ENCODE measurements at regions not wholly inside any gene's neighbourhood (a gene's known extent, or its start where the extent isn't known, plus 50 kb on each side); places are given as distances from the start of the nearest gene placed in this dataset.

DNA sequence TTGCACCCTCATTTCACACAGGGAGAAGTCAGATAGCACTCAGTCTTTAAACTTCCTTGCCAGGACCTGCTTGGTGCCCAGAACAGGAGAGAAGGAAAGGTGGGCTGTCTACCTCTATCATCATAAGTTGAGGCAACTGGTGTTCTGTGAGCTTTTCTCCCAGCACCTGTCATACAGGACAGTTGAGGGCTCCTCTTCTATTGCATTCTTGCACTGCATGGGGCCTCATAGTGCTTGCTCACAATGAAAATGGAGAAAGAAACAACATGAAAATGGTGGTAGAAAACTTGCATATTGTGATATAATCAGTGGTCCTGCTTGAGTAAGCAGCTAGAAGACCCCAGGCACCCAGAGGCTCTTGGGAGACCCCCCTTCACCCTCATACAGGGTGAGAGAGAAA lies 311.7 kb upstream of the GOLIM4 start:
- TF ChIP-seq, protein P1, sequence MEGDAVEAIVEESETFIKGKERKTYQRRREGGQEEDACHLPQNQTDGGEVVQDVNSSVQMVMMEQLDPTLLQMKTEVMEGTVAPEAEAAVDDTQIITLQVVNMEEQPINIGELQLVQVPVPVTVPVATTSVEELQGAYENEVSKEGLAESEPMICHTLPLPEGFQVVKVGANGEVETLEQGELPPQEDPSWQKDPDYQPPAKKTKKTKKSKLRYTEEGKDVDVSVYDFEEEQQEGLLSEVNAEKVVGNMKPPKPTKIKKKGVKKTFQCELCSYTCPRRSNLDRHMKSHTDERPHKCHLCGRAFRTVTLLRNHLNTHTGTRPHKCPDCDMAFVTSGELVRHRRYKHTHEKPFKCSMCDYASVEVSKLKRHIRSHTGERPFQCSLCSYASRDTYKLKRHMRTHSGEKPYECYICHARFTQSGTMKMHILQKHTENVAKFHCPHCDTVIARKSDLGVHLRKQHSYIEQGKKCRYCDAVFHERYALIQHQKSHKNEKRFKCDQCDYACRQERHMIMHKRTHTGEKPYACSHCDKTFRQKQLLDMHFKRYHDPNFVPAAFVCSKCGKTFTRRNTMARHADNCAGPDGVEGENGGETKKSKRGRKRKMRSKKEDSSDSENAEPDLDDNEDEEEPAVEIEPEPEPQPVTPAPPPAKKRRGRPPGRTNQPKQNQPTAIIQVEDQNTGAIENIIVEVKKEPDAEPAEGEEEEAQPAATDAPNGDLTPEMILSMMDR (IDR thresholded peaks at IDR 0.05; ENCODE audit: low read depth, low read length), result no peak

DNA sequence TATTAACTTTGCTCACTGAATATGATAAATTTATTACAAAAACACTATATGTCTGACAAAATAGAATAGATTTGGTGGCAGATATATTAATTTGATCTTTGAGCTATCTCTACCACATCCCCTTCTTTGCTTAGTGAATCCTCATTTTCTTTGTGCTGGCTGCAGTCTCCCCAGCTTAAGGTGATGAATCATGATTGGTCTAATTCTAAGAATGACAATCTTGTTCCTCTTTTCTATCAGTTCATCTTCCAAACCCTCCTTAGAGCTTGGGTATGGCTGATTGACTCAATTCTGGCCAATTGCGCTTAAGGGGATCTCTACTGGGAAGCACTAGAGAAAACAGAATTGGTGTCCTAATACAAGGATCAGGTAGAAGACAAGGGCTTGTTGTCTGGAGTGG lies 309.6 kb upstream of the GOLIM4 start:
- TF ChIP-seq, protein P1 (IDR thresholded peaks at IDR 0.05; ENCODE audit: low read depth, low read length), result no peak
- DNase-seq (ENCODE audit: extremely low read depth, low read depth), result no peak

More for the DNA sequence above, 311.7 kb upstream of the GOLIM4 start:
- no peak for DNase-seq (ENCODE audit: extremely low read depth, low read depth)

DNA sequence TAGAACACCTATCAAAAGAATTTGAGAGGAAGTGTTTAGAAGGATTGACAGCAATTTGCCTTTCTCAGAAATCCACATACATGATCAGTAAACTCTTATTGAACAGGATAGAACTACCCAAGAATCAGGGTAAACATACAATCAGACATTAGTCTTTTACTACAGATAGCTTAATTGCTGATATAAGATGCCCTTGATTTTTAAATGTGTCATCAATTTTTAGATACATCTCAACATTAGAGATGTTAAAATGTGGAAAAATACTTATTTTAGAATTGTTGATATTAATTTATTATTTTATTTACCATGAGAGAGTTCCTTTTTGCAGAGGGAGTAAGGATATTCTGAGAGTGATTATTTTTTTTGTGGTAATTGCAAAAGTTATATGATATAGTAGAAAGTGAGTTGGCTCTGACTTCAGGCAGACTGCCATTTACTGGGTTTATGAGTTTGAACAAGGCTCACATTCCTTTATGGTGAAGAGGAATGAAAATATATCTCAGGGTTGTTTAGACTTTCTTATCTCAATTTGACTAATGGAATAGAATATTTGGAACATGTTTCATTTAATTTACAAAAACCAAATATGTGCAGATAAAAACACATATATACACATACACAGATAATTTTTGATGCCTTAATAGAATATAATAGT lies 302.8 kb upstream of the GOLIM4 start:
- TF ChIP-seq, protein P1 (IDR thresholded peaks at IDR 0.05; ENCODE audit: low read depth, low read length), result no peak

DNA sequence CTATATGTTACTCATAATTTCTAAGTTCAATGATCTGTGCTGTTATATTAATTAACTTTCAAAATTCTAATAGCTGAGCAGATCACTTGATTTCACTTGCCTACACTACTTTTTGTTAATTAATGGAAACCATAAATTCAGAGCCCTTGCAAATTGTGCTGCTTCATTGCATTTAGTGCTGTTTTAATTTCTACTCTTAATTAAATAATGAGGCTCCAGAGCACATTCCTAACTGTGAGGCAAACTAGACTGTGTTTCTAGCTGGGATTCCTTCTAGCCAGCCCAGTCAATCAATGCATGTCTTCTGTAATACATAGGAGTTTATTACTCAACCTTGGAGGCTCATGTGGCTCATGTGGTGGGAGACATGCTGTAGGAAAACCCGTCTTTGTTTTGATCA lies 301.1 kb upstream of the GOLIM4 start:
- DNase-seq (ENCODE audit: extremely low read depth, low read depth), result no peak
- TF ChIP-seq, protein P1 (IDR thresholded peaks at IDR 0.05; ENCODE audit: low read depth, low read length), result no peak

More for the DNA sequence above, 302.8 kb upstream of the GOLIM4 start:
- no peak for DNase-seq (ENCODE audit: extremely low read depth, low read depth)

DNA sequence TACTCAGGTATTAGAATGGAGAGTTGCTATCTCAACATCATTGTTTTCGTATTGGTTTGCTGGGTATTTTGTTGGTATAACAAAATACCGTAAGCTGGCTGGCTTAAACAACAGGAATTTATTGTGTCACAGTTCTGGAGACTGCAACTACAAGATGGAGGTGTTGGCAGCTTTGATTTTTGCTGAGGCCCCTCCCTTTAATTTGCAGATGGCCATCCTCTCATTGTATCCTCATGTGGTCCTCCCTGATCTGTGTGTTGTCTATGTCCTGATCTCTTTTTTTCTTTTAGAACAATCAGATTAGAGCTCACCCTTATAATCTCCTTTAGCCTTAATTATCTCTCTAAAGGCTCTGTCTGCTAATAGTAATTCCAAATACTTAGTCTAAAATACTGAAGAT lies 299.8 kb upstream of the GOLIM4 start:
- no peak for DNase-seq (ENCODE audit: extremely low read depth, low read depth)
- TF ChIP-seq, protein P1 (IDR thresholded peaks at IDR 0.05; ENCODE audit: low read depth, low read length), result no peak

DNA sequence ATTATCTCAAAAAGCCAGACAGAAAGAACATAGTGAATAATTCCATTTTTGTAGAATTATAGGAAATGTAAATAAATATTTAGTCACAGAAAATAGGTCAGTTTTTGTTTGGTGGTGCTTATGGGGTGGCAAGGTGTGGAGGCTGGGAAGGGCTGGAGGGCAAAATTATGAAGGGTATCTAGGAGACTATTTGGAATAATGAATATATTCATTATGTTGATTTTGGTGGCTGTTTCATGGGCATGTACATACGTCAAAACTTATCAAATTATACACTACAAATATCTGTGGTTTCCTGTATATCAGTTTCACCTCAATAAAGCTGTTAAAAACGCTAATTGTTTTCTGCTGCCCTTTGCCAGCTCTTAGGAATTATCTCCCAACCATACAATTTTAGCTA lies 298.7 kb upstream of the GOLIM4 start:
- no peak for DNase-seq (ENCODE audit: extremely low read depth, low read depth)
- TF ChIP-seq, protein P1 (IDR thresholded peaks at IDR 0.05; ENCODE audit: low read depth, low read length), result no peak

DNA sequence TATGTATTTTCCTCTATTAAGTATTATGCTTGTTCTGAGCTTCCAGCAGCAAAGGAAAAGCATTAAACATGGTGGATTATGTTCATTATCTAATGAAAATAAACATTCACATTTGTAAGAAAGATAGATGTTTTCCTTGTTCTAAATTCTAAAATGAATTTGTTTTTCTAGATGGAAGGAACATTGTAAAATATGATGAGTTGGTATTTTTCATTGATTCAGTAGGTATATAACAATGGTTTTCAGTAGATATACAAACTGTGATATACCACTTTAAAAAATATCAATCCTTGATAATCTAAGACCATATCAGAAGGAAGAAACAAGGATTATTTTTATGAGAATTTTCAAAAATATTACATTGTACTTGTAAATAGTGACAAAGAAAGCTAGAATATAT lies 290.6 kb upstream of the GOLIM4 start:
- TF ChIP-seq, protein P1 (IDR thresholded peaks at IDR 0.05; ENCODE audit: low read depth, low read length), result no peak

More for the DNA sequence above, 290.6 kb upstream of the GOLIM4 start:
- DNase-seq (ENCODE audit: extremely low read depth, low read depth), result no peak

All from AG09319 (cell line).